PC-9 (cell line): ENCODE measurements at regions not wholly inside any gene's neighbourhood (a gene's known extent, or its start where the extent isn't known, plus 50 kb on each side); places are given as distances from the start of the nearest gene placed in this dataset.

ENCODE experiments used
- BruUV-seq: library from RNA; stranded (reverse); fragments of 400-500 nt; replicated peaks from 2 replicates; lab custom pipeline; 2021; lab: Mats Ljungman, UMichigan
- CTCF ChIA-PET: fragments of 300-600 bp; sonication (Branson Sonifier 250); formaldehyde crosslinking; loops from one replicate; lab custom pipeline; 2022; ENCODE audit warnings: antibody characterized with exemption; lab: Charles Lee
- POLR2A ChIA-PET: fragments of 300-600 bp; sonication (Branson Sonifier 250); formaldehyde crosslinking; loops from one replicate; lab custom pipeline; 2022; ENCODE audit warnings: antibody characterized with exemption; ENCODE audit not compliant: unreplicated experiment; lab: Charles Lee
- DNase-seq, 2 experiments: peaks; one replicate each; pipeline versions ENCODE4 v3.0.0 to v3.0.0-alpha.2; 2015 to 2022; ENCODE audit warnings: mixed read lengths in 1 of 2
- H2AFZ ChIP-seq: fragments of 200-600 bp; sonication (generic); 2 replicates; pipeline ENCODE4 v1.8.1; 2017; ENCODE audit warnings: antibody characterized with exemption
- H3F3A ChIP-seq: fragments of 200-600 bp; sonication (generic); 2 replicates; pipeline ENCODE4 v1.8.1; 2017; ENCODE audit warnings: antibody characterized with exemption, mild to moderate bottlenecking, low read depth; ENCODE audit not compliant: insufficient read depth
- H3K27ac ChIP-seq: fragments of 200-600 bp; sonication (generic); 2 replicates; pipeline ENCODE4 v1.6.1; 2016; ENCODE audit warnings: mixed run types
- H3K27me3 ChIP-seq: fragments of 200-600 bp; sonication (generic); 2 replicates; pipeline ENCODE4 v1.6.1; 2016; ENCODE audit warnings: low read depth, mixed run types; ENCODE audit not compliant: insufficient read depth
- H3K36me3 ChIP-seq: fragments of 200-600 bp; sonication (generic); 2 replicates; pipeline ENCODE4 v1.6.1; 2016; ENCODE audit warnings: low read depth, mixed run types
- H3K4me1 ChIP-seq: fragments of 200-600 bp; sonication (generic); replicated peaks from 2 replicates; pipeline ENCODE4 v1.6.1; 2016; ENCODE audit warnings: mixed run types; ENCODE audit not compliant: insufficient read depth
- H3K4me2 ChIP-seq: fragments of 200-600 bp; sonication (generic); 2 replicates; pipeline ENCODE4 v1.6.1; 2017; ENCODE audit warnings: mixed run types
- H3K4me3 ChIP-seq: fragments of 200-600 bp; sonication (generic); 2 replicates; pipeline ENCODE4 v1.6.1; 2016; ENCODE audit warnings: mixed run types
- H3K79me2 ChIP-seq: fragments of 200-600 bp; sonication (generic); 2 replicates; pipeline ENCODE4 v1.6.1; 2017; ENCODE audit warnings: low read depth, mixed run types
- H3K9me2 ChIP-seq: fragments of 200-600 bp; sonication (generic); 2 replicates; pipeline ENCODE4 v1.8.1; 2017; ENCODE audit warnings: mild to moderate bottlenecking; ENCODE audit not compliant: insufficient read depth
- H3K9me3 ChIP-seq: fragments of 200-600 bp; sonication (generic); 2 replicates; pipeline ENCODE4 v1.8.1; 2016; ENCODE audit warnings: low read depth; ENCODE audit not compliant: insufficient read depth
- H4K20me1 ChIP-seq: fragments of 200-600 bp; sonication (generic); 2 replicates; pipeline ENCODE4 v1.8.1; 2017; ENCODE audit not compliant: insufficient read depth
- CTCF ChIP-seq: fragments of 200-600 bp; sonication (generic); conservative IDR thresholded peaks from 2 replicates; pipeline ENCODE4 v1.6.1; 2017; ENCODE audit warnings: mixed run types, antibody characterized with exemption, mild to moderate bottlenecking, moderate library complexity
- EZH2 ChIP-seq: fragments of 200-600 bp; sonication (generic); IDR thresholded peaks from 2 replicates; pipeline ENCODE4 v1.8.0; 2017; ENCODE audit warnings: antibody characterized with exemption, low read depth
- intact Hi-C: fragments of 100-400 bp; cut with micrococcal nuclease; formaldehyde crosslinking; loops from one replicate; pipeline ENCODE4 v1.10.0; 2022; ENCODE audit not compliant: unreplicated experiment

DNA sequence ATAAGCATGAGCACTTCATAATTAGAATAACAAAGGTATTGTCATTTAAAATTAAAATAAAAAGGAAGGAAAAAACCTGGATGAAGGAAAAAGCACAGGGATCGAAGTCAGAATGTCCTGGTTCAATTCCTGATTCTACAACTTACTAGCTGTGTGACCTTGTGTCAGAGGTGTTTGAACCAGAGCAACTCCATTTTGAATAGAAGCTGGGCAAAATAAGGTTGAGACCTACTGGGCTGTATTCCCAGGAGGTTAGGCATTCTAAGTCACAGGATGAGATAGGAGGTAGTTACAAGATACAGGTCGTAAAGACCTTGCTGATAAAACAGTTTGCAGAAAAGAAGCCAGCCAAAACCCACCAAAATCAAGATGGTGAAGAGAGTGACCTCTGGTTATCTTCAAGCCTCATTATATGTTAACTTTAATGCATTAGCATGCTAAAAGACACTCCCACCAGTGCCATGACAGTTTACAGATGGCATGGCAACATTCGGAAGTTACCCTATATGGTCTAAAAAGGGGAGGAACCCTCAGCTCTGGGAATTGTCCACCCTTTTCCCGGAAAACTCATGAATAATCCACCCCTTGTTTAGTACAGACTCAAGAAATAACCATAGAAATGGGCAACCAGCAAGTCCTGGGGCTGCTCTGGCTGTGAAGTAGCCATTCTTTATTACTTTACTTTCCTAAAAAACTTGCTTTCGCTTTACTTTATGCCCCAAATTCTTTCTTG is 412.7 kb downstream of the PIK3R1 start:
- H3F3A ChIP-seq = no peaks in the 10 kb centered on the region
- intact Hi-C loops = no loop called here
- ChIA-PET CTCF (no interaction called here), POLR2A (no interaction called here)
- no peaks in the 10 kb centered on the region for H3K9me3 ChIP-seq
- H3K27ac ChIP-seq = no peak overlapping the region
- no peak for DNase-seq
- no peaks in the 10 kb centered on the region for H3K79me2 ChIP-seq
- no peaks in the 10 kb centered on the region for H3K4me1 ChIP-seq
- no peaks in the 10 kb centered on the region for H4K20me1 ChIP-seq
- H3K4me3 ChIP-seq = no peak overlapping the region
- H2AFZ ChIP-seq = no peak overlapping the region
- no peaks in the 10 kb centered on the region for H3K9me2 ChIP-seq
- no peaks in the 10 kb centered on the region for H3K36me3 ChIP-seq
- no peaks in the 10 kb centered on the region for H3K27me3 ChIP-seq
- H3K4me2 ChIP-seq = no peak overlapping the region
- no TSS peak for BruUV-seq
- no peak for TF ChIP-seq CTCF
- no peak for TF ChIP-seq EZH2

GRCh38 chr5:68630354-68630753 is 414.8 kb downstream of the PIK3R1 start:
- ChIA-PET POLR2A (no interaction called here), CTCF (no interaction called here)
- H3K79me2 ChIP-seq = no peaks in the 10 kb centered on the region
- DNase-seq = no peak
- TF ChIP-seq CTCF (no peak), EZH2 (no peak)
- no peaks in the 10 kb centered on the region for H3K9me2 ChIP-seq
- intact Hi-C loops = no loop called here
- no peaks in the 10 kb centered on the region for H3K36me3 ChIP-seq
- H3K27me3 ChIP-seq = no peaks in the 10 kb centered on the region
- H3K27ac ChIP-seq = no peak overlapping the region
- H3F3A ChIP-seq = no peaks in the 10 kb centered on the region
- no TSS peak for BruUV-seq
- no peaks in the 10 kb centered on the region for H3K4me1 ChIP-seq
- H3K9me3 ChIP-seq = no peaks in the 10 kb centered on the region
- no peak overlapping the region for H3K4me2 ChIP-seq
- no peak overlapping the region for H2AFZ ChIP-seq
- no peak overlapping the region for H3K4me3 ChIP-seq
- H4K20me1 ChIP-seq = no peaks in the 10 kb centered on the region

- DNase-seq = no peak
- ChIA-PET CTCF (no interaction called here), POLR2A (no interaction called here)
- H3K27me3 ChIP-seq = no peaks in the 10 kb centered on the region
- no peak overlapping the region for H2AFZ ChIP-seq
- H4K20me1 ChIP-seq = no peaks in the 10 kb centered on the region
- H3K9me2 ChIP-seq = no peaks in the 10 kb centered on the region
- no peaks in the 10 kb centered on the region for H3F3A ChIP-seq
- H3K9me3 ChIP-seq = no peaks in the 10 kb centered on the region
- no peak overlapping the region for H3K27ac ChIP-seq
- no peak overlapping the region for H3K4me2 ChIP-seq
- intact Hi-C loops = no loop called here
- TF ChIP-seq EZH2 (no peak), CTCF (no peak)
- no peaks in the 10 kb centered on the region for H3K79me2 ChIP-seq
- no peak overlapping the region for H3K4me3 ChIP-seq
- BruUV-seq = no TSS peak
- no peaks in the 10 kb centered on the region for H3K4me1 ChIP-seq
- no peaks in the 10 kb centered on the region for H3K36me3 ChIP-seq
These were observed 416.3 kb downstream of the PIK3R1 start for GRCh38 chr5:68631884-68632283.
